GM04504 (cell line): ENCODE measurements at regions not wholly inside any gene's neighbourhood (a gene's known extent, or its start where the extent isn't known, plus 50 kb on each side); places are given as distances from the start of the nearest gene placed in this dataset.
"Not testable (repeated sequence)": the region's sequence is repeated elsewhere in the genome, so short reads cannot be mapped to it uniquely, and the experiment has no call there.

Experiments
- DNase-seq: peaks from one replicate; pipeline ENCODE4 v3.0.0-alpha.2; 2012; ENCODE audit warnings: low read depth

- no peak for DNase-seq
Measured at GRCh38 chr12:59404109-59404650, 191.6 kb upstream of the SLC16A7 start.

DNA sequence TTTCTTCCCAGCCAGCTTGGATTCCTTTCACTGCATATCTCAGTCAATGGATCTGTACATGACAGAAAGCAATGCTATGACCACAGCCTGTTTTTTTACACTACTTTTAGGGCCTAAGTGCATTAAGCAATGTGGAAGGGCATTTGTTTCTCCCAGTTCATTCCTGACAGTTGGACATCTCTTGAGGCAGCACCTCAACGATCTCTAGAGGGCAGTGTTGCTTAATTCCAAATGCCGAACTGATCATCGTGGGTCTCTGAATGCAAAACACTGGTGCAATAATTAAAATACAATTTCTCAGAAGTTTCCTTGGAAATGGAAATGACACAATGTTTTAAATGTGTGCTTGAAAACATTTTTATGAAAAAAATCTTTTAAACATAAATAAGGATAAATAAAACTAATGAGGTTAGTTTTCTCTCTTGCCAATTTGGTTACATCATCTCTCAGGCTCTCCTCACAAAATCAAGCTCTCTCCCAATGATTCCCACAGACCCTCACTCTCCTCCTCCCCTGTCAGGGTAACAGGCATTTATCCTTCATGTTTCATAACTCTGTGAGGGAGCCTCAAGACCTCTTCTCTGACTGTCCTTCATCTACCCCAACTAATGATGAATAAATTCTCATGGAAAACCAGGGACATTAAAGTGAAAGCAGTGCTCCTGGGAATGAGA is 192.4 kb upstream of the SLC16A7 start:
- peak; percentile 67 for DNase-seq

- DNase-seq: no peak
Measured at GRCh38 chr12:59401862-59402261, 194.0 kb upstream of the SLC16A7 start.

GRCh38 chr12:59398164-59398563 is 197.7 kb upstream of the SLC16A7 start:
- DNase-seq: no peak

- no peak for DNase-seq
Measured at GRCh38 chr12:59396919-59397318, 198.9 kb upstream of the SLC16A7 start.

GRCh38 chr12:59396519-59396918 is 199.3 kb upstream of the SLC16A7 start:
- DNase-seq: no peak

DNA sequence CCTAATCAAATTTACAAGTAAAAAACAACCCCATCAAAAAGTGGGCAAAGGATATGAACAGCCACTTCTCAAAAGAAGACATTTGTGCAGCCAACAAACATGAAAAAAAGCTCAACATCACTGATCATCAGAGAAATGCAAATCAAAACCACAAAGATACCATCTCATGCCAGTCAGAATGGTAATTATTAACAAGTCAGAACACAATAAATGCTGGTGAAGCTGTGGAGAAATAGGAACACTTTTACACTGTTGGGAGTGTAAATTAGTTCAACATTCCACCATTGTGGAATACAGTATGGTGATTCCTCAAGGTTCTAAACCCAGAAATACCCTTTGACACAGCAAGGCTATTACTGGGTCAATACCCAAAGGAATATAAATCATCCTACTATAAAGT is 200.5 kb upstream of the SLC16A7 start:
- DNase-seq: not testable (repeated sequence)

- no peak for DNase-seq
Measured at GRCh38 chr12:59393506-59393905, 202.3 kb upstream of the SLC16A7 start.

DNA sequence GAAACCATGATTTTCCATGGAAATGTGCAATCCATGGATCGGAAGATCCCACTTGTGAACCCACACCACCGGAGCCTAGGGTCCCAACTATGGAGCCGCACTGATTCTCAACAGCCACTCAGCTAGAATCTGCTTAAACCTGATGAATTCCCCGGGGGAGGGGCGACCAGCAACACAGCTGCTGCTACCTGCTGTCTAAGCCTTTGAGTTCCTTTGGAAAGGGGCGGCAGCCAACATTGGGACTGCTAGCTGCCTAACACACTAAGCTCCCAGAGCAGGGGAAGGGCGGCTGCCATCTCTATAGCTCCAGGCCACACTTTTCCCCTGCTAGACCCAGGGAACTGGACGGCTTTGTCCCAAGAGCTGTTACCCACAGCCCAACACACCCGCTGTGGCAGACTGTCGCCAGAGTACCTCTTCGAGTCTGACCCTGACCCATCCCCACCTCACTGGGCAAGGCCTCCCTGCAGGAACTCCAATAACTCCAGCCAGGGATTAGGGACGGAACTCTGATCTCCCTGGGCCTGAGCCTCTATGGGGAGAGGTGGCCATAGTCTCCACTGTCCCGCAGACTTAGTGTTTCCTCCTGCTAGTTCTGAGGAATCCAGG is 205.8 kb upstream of the SLC16A7 start:
- no peak for DNase-seq

DNA sequence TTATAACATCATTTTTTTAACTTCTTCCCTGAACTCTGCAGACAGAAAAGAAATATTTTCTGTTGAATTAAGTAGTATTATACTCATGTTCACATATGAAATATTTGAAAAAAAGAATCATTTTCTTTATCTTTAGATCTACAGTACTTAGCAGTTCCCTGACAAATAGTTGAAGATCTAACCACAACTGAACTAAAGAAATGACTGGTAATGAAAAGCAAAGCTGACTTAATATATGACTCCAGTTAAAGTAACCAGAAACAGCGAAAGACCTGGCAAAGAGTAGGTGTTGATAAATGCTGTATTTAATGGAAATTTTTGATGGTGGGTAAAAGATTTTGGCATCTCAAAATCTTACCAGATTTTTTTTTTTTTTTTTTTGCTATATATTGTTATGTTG is 207.1 kb upstream of the SLC16A7 start:
- no peak for DNase-seq

- DNase-seq: no peak
Measured at GRCh38 chr12:59388176-59388575, 207.7 kb upstream of the SLC16A7 start.

DNA sequence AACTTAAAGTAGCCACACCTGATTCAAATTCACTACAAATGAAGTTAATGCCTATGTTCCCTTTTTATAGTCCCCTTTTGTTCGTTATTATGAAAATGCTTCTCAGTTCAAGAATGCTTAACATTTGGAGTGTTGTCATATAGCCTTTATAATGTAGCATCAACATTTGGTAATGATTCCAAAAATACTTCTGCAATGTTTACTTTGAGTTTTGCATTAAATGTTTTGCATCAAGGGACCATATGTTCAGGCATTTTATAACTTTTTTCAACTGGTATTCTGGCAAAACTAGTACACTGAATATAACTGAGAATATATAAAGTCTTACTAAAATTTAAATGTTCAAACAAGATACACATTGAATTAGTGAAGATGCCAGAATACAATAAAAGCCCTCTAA is 209.6 kb upstream of the SLC16A7 start:
- no peak for DNase-seq

DNA sequence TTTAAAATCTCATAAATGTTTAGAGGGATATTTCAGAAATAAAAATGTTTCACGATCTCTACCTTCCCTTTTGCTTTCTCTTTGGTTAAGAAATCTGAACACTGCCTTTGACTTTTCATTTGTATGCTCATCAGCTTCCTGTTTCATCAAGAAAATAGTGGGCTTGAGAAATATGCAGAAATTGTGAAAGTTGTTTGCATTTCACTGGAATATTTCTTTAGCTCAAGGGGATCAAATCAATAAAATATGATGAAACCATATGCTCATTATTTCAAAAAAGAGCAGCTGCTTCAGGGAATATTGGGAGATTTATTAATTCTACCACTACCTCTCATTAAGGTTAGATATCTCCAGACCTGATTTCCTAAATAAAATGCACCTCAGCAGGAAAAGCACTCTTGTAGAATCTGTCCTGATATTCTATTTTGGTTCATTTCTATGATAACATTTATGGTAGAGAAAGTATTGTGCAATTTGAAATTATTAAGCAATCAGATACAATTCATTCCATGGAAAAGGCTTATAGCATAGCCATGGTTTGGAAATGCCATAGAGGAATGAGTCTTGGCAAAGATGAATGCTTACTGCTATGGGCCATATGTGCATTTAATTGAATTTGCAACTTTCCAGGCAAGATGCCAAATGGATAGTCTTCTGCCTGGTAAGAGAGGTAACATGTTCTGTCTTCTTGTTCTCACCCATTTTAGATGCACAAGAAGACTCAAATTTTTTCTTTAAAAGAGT is 212.6 kb upstream of the SLC16A7 start:
- DNase-seq: peak; percentile 66

DNA sequence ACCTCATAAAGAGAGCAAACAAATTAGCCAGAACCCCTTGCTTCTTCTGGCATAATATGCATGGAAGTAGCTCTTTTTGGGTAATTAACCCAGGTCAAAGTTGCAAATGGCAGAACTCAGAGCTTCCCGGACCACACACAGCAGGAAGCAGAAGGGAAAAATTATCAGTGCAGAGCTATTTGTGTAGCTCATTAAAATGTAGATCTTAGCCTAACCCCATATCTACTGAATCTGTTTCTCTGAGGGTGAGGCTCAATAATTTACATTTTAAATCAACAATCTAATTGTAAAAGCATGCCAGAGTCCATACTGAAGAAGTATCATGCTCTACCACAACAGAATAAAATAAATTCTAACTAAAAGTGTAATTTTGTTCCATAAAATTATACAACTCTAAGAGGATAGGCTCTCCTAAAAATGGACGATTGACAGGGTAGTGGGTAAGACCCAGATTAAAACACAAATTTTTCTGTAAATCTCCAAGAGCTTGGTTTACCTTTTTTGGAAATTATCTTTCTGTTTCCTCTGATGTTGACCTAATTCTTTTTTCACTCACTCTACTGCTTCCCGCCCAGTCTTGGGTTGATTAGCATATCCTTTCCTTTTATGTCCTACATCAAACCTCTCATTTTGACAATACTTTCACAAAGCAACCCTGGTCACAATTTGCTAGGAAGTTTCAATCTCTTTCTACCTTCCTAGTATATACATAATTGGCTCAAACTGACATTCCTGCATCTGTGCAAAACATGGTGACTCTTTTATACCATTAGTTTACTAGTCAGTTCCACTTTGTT is 213.3 kb upstream of the SLC16A7 start:
- no peak for DNase-seq

- no peak for DNase-seq
Measured at GRCh38 chr12:59381106-59381505, 214.7 kb upstream of the SLC16A7 start.

DNA sequence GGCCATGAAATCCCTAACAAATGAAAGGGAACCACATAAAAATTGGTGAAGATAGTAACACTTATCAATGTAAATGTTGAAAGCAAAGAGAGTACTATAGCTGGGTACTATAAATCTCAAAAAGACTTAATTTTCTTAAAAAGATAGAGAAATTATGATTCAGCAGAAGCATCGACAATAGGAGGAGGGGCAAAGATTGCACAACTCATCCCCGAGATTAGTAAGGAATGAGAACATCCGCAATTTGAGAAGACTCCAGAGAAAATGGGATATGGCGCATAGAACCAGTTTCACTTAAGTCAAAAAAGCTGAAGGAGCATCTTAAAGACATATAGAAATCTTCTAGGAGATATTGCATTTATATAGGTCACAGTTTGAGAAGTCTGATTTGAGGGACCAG is 220.2 kb upstream of the SLC16A7 start:
- no peak for DNase-seq

DNA sequence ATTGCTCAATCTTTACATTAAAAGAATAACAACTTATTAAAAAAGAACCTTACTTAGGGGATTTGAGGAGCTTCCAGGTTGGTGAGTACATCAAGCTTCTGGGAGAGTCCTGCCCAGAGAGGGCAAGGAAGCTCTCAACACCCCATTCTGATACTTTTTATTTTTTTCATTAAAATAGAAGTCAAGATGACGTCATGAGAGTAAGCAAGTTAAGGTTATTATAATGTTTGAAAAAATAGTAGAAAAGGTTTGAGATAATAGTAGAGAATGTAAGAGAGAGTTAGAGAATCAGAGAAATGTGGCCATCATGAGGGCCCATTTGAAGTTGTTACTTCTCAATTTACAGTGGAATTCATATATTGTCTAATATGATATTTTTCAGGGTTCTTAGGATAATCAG is 221.0 kb upstream of the SLC16A7 start:
- no peak for DNase-seq

DNA sequence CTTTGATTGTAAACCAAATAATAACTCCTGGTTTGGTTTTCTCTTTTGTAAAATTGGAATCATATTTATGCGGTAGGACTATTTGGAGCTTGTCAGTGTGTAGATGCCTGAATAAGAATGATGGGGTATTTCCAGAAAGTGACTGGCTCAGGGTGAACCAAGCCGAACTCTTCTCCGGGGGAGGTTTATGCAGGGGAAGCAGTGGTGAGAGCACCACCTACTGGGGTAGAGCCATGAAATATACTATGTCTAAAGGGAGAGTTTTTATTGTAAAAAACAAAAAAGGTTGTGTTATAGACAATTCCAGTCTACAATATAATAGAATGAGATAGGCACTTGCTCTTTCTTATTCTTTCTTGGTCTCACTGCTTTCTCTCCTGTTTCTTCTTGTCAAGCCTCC is 222.9 kb upstream of the SLC16A7 start:
- DNase-seq: no peak

GRCh38 chr12:59370933-59371332 is 224.9 kb upstream of the SLC16A7 start:
- DNase-seq: no peak

- no peak for DNase-seq
Measured at GRCh38 chr12:59365133-59365532, 230.7 kb upstream of the SLC16A7 start.

GRCh38 chr12:59357811-59358210 is 238.0 kb upstream of the SLC16A7 start:
- DNase-seq: no peak

- DNase-seq: not testable (repeated sequence)
Measured at GRCh38 chr12:59346248-59346647, 249.6 kb upstream of the SLC16A7 start.
